ENCODE measurements at regions not wholly inside any gene's neighbourhood (a gene's known extent, or its start where the extent isn't known, plus 50 kb on each side); places are given as distances from the start of the nearest gene placed in this dataset.
A peak's percentile ranks its signal among the peaks of the same experiment; 100 is the strongest.
"Not testable (repeated sequence)": the region's sequence is repeated elsewhere in the genome, so short reads cannot be mapped to it uniquely, and the experiment has no call there.

DNA sequence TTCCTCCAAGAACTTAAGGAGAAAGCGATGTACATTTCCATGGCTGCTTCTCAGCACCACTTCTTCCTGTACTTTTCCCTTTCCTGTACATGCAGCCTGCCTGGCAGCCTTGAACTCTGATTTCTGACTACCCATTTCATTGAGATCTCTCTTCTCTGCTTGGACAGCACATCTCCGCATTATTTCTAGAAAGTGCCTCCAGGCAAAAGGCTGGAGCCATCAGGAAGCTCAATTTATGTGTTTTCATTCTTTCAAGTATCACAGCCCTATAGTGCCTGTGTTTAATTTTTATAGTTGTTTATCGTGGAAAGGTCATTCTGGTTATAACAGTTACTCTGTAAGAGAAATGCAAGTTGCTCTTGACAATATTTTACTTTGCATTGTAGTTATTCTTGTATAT is 688.0 kb upstream of the ANKRD30A start:
- no peak for DNase-seq

GRCh38 chr10:36428507-36428906 is 696.9 kb upstream of the ANKRD30A start:
- no peak for DNase-seq

DNA sequence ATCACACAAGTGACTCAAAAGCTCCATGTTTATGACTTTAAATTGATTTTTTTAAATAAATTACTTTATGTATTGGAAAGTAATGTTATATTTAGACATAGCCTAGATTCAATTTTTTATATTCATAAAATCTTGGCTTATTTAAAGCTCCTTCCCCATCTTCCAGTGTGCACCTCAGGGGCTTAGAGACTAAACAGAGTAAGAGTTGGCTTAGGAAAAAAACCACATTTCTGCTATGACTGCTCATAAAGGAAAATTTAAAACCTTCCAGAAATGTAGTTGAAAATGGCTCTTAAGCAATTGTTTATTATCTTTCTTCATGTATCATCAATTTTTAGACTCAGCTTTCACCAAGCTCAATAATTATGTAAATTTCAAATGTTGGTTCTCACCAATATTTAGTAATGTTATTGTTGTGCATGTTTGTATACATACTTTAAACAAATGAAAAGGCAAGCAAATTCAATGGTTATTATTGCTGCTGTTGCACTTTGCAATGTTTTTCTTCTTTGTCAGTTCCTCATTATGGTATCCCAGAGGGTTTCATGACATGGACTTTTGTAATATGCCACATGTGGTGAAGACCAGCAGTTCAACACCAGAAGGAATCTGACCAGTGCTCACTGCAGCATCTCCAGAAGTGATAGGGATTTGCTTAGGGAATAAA is 700.1 kb upstream of the ANKRD30A start:
- DNase-seq, result peak; percentile 41

- no peak for DNase-seq
These were observed 700.9 kb upstream of the ANKRD30A start for GRCh38 chr10:36424502-36424901.

DNA sequence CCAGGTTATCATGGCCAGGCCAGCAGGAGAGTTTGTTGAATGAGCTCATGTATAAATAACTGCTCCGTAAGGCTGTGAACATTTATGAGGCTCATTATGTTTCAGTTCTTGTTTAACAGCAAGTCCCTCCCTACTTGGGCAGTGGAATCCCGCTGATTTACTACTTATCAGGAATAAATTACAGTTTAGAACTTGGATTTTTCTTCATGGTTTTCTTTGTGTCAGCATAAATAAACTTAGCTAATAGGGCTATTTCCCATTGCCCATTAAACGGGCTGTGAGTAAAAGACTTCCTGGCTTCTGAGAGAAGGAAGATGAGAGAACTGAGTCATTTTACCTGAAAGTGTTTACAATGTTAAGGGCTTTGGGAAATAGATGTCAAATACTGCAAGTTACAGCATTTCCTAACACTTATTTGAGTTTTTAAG is 701.6 kb upstream of the ANKRD30A start:
- DNase-seq, result peak; percentile 47

GRCh38 chr10:36421992-36422391 is 703.4 kb upstream of the ANKRD30A start:
- no peak for DNase-seq

DNA sequence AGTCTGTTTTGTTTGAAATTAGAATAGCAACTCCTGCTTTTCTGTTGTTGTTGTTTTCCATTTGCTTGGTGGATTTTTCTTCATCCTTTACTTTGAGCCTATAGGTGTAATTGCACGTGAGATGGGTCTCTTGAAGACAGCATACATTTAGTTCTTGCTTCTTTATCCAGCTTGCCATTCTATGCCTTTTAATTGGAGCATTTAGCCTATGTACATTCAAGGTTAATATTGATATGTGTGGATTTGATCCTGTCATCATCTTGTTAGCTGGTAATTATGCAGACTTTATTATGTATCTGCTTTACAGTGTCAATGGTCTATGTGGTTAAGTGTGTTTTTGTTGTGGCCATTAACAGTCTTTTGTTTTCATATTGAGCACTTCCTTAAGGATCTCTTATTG is 708.9 kb upstream of the ANKRD30A start:
- no peak for DNase-seq

GRCh38 chr10:36412942-36413341 is 712.5 kb upstream of the ANKRD30A start:
- DNase-seq, result no peak

- DNase-seq, result not testable (repeated sequence)
These were observed 725.2 kb upstream of the ANKRD30A start for GRCh38 chr10:36400238-36400637.

GRCh38 chr10:36393801-36394200 is 731.6 kb upstream of the ANKRD30A start:
- peak; percentile 37 for DNase-seq

GRCh38 chr10:36391405-36391804 is 734.0 kb upstream of the ANKRD30A start:
- DNase-seq, result no peak

DNA sequence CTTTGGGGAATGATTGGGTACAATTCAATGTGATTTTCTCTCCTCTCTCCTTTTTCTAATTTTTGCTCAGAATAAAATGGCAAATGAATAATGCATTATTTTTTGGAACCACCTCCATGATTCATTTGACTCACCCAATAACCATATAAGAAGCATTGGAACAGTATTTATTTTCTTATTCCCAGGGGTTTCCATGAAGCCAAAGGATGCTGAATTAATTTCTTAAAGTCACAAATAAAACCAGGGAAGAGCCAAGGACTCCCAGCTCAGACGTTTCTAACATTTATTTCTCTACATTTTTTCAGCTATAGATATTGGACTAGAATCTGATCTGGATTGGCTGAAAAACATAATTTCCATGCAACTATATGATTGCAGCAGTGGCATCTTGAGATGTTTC is 735.2 kb upstream of the ANKRD30A start:
- DNase-seq, result no peak

- DNase-seq, result no peak
These were observed 737.2 kb upstream of the ANKRD30A start for GRCh38 chr10:36388166-36388565.

- DNase-seq, result no peak
These were observed 739.7 kb upstream of the ANKRD30A start for GRCh38 chr10:36385693-36386092.

- no peak for DNase-seq
These were observed 741.3 kb upstream of the FZD8 start for GRCh38 chr10:36383349-36383748.

DNA sequence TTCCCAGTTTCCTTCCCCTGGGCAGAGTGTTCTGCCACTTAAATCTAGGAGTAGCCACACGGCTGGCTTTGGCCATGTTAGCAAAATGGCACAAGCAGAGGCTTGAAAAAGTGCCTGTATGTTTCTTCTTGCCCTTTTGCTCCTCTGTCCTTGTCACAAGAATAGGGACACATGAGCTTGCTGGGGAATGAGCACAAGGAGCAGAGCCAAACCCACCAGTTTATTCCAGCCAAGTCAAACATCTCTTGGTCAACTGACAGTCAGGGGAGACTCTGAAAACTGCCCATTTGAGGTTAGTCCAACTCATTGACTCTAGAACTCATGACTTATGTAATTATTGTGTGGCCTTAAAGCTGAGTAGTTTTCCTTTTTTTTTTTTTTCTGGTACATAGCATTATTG is 739.7 kb upstream of the FZD8 start:
- DNase-seq, result no peak

DNA sequence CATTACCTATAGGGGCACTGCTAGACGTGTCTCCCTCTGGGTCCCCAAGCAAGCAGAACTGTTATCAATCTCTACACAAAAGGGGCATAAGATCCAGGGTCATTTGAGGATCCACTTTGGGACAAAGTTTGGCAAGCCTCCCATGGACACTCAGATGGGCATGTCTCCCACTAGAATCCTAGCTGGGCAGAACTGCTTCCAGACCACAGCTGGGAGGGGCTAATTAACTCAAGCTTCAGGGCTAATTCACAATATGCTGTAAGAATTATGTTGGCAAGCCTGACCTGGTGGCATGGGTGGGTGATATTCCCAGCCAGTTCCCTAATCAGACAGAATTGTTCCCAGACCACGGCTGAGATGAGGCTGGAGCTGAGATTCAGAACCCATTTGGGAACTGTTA is 738.4 kb upstream of the FZD8 start:
- no peak for DNase-seq

GRCh38 chr10:36375107-36375506 is 733.0 kb upstream of the FZD8 start:
- DNase-seq, result no peak

- DNase-seq, result no peak
These were observed 731.5 kb upstream of the FZD8 start for GRCh38 chr10:36373424-36374096.

GRCh38 chr10:36367362-36367761 is 725.3 kb upstream of the FZD8 start:
- DNase-seq, result no peak

GRCh38 chr10:36366843-36367242 is 724.7 kb upstream of the FZD8 start:
- peak; percentile 29 for DNase-seq

DNA sequence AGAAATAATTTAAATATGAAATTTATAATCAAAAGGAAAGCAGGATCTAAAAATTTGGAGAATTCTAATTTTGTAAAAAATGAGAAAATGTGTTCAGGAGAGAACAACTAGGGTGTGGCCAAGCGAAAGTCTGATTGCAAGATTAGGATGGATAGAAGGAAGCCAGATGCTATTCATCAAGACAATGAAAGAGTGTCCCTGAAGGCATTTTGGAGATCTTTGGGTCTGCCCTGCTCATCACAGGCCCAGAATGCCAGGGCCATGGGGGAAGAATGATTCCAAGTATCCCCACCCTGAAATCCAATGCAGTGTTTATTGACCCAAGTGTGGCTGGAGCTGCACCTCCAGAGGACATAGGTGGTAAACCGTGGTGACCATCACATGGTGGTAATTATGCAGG is 724.0 kb upstream of the FZD8 start:
- no peak for DNase-seq

DNA sequence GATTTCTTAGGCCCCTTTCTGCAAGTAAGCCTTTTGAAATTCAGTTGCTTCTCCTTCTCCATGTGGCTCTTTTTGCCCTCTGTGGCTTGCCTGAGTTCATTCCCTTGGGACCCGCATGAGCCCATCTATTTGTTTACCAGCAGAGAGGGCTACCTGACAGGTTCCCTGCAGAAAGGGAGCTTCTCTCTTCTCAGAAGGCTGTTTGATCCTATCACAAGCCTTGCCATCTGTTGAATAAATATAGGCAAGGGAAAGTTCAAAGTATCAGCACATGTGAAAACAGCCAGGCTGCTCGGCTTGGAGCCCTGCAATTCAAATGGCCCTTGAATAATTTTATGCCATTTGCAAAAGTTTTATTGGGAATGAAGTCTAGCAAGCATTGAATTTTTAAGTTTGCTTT is 720.2 kb upstream of the FZD8 start:
- no peak for DNase-seq

- DNase-seq, result no peak
These were observed 716.6 kb upstream of the FZD8 start for GRCh38 chr10:36358736-36359135.

DNA sequence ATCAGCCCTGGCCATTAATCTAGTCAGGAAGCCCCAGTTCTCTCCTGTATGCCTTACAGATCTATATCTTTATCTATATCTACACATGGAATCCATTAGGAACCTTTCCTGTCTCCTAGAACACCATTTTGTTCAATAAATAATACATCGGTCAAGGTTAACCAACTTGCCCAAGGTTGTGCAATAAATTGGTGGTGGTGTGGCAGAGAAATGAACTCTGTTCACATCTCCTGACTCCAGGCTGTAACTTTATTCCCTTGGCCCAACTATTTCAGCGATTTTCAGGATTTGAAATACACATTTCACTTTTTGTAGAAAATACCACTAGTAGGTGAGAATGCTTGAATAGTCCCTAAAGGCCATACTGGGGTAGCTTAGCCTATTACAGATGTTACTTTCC is 712.5 kb upstream of the FZD8 start:
- DNase-seq, result no peak
